NT2/D1 (cell line): ENCODE measurements at regions not wholly inside any gene's neighbourhood (a gene's known extent, or its start where the extent isn't known, plus 50 kb on each side); places are given as distances from the start of the nearest gene placed in this dataset.

Experiments
- SUZ12 ChIP-seq: IDR thresholded peaks from 2 replicates; pipeline ENCODE4 v1.6.1; 2011; ENCODE audit not compliant: insufficient read length, insufficient read depth; ENCODE audit errors: extremely low read depth
- YY1 ChIP-seq: IDR thresholded peaks from 2 replicates; pipeline ENCODE4 v1.6.1; 2011; ENCODE audit not compliant: insufficient read length, insufficient read depth

GRCh38 chr2:213227458-213227857 is 56.8 kb upstream of the SPAG16 start:
- TF ChIP-seq YY1 (no peak), SUZ12 (no peak)
